ENCODE measurements at regions not wholly inside any gene's neighbourhood (a gene's known extent, or its start where the extent isn't known, plus 50 kb on each side); places are given as distances from the start of the nearest gene placed in this dataset.

DNA sequence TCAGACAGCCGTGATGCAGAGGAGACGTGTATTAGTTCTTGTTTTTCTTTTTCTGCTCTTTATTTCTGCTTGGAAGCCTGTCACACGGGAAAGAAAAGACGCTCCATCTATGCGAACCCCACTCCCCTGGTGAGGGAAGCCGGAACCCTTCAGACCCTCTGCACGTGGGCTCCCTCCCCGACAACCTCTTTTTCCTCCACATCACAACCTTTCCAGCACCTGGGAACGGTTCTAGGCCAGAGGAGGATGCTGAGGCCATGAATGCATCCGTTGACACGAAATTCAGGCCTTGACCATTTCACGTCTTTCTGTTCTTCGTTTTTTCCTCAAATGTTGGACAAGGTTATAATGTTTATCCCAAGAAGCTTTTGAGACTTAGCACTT is 85.3 kb upstream of the WNT7B start:
- TF ChIP-seq, protein P1, sequence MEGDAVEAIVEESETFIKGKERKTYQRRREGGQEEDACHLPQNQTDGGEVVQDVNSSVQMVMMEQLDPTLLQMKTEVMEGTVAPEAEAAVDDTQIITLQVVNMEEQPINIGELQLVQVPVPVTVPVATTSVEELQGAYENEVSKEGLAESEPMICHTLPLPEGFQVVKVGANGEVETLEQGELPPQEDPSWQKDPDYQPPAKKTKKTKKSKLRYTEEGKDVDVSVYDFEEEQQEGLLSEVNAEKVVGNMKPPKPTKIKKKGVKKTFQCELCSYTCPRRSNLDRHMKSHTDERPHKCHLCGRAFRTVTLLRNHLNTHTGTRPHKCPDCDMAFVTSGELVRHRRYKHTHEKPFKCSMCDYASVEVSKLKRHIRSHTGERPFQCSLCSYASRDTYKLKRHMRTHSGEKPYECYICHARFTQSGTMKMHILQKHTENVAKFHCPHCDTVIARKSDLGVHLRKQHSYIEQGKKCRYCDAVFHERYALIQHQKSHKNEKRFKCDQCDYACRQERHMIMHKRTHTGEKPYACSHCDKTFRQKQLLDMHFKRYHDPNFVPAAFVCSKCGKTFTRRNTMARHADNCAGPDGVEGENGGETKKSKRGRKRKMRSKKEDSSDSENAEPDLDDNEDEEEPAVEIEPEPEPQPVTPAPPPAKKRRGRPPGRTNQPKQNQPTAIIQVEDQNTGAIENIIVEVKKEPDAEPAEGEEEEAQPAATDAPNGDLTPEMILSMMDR (IDR thresholded peaks at IDR 0.05): no peak
- no peak for TF ChIP-seq POLR2A (IDR thresholded peaks at IDR 0.05)
